ENCODE measurements at regions not wholly inside any gene's neighbourhood (a gene's known extent, or its start where the extent isn't known, plus 50 kb on each side); places are given as distances from the start of the nearest gene placed in this dataset.

- Histone ChIP-seq H3K27ac (ENCODE audit: low read depth, low read length) (no peak overlapping the region), H3K4me1 (ENCODE audit: control insufficient read depth, insufficient read depth, low read length) (no peaks in the 10 kb centered on the region), H3K27me3 (ENCODE audit: control insufficient read depth, insufficient read depth, low read length) (no peaks in the 10 kb centered on the region), H3K9me3 (ENCODE audit: control insufficient read depth, insufficient read depth, low read length) (no peaks in the 10 kb centered on the region), H3K4me3 (ENCODE audit: low read depth, low read length) (no peak overlapping the region), H3K36me3 (ENCODE audit: control insufficient read depth, insufficient read depth, low read length) (no peaks in the 10 kb centered on the region)
- peak in 1 of 6 donors; percentile 86 for DNase-seq (ENCODE audit: low read depth in 4 of 6, low spot score in 6 of 6)
These were observed 890.0 kb upstream of the DDX18 start for GRCh38 chr2:116924509-116924908.

DNA sequence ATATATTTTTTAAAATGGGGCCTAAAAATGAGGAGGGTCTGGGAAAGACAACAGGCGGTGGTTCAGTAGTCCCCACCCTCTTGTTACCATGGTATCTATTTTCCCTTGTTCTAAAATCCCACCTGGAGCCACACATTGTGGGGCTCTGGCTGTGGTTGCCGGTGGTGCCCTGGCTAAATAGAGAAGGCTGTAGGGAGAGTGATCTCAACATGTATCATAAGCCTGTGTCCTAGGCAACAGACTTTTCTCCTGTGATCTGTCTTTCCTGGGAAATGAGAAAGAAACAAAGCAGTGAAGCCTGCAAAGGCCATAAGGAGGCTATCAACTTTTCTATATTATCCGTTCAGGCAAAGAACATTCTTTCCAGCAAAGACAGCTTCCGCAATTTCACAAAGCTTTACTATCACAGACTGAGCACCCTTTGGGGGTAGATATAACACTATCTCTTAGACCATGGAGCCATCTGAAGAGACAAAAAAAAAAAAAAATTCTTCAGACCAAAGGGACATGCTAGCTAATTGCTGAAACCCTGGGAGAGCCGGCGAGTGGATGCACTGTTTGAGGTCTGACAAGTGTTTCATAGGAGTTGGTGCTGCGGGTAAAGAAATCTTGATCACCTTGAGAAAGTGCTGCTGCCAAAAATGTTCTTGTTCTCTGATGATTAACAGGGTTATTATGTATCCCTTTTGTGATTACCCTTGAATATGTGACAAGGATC lies 879.2 kb upstream of the DDX18 start:
- H3K27me3 ChIP-seq (ENCODE audit: control insufficient read depth, insufficient read depth, low read length), result no peaks in the 10 kb centered on the region
- H3K36me3 ChIP-seq (ENCODE audit: control insufficient read depth, insufficient read depth, low read length), result no peaks in the 10 kb centered on the region
- WGBS (ENCODE audit: insufficient coverage), result 26% methylated on average over 4 of the region's 7 CpGs
- H3K27ac ChIP-seq (ENCODE audit: low read depth, low read length), result no peak overlapping the region
- no peaks in the 10 kb centered on the region for H3K4me1 ChIP-seq (ENCODE audit: control insufficient read depth, insufficient read depth, low read length)
- peak in 1 of 6 donors; percentile 61 for DNase-seq (ENCODE audit: low read depth in 4 of 6, low spot score in 6 of 6)
- no peak overlapping the region for H3K4me3 ChIP-seq (ENCODE audit: low read depth, low read length)
- no peaks in the 10 kb centered on the region for H3K9me3 ChIP-seq (ENCODE audit: control insufficient read depth, insufficient read depth, low read length)

DNA sequence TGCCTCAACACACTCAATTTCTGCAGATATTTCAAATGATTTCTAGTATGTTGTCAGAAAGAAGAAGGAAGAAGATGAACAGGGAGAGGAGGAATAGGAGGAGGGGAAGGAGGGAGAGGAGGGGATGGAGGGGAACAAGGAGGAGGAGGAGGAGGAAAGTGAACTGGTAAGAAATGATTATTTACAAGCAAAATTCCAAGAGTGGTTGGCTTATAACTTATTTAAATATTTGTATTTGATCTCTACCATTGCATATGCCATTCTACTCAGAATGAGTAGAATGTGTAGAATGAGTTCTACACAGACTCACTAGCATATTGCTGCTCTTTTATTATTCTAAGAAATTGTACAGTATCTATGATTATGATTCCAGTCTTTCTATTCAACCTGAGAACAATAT lies 866.2 kb upstream of the DDX18 start:
- no peaks in the 10 kb centered on the region for H3K9me3 ChIP-seq (ENCODE audit: control insufficient read depth, insufficient read depth, low read length)
- no peak overlapping the region for H3K4me3 ChIP-seq (ENCODE audit: low read depth, low read length)
- H3K4me1 ChIP-seq (ENCODE audit: control insufficient read depth, insufficient read depth, low read length), result no peaks in the 10 kb centered on the region
- H3K27me3 ChIP-seq (ENCODE audit: control insufficient read depth, insufficient read depth, low read length), result no peaks in the 10 kb centered on the region
- no peak overlapping the region for H3K27ac ChIP-seq (ENCODE audit: low read depth, low read length)
- no peaks in the 10 kb centered on the region for H3K36me3 ChIP-seq (ENCODE audit: control insufficient read depth, insufficient read depth, low read length)
- DNase-seq (ENCODE audit: low read depth in 4 of 6, low spot score in 6 of 6), result no peak

DNA sequence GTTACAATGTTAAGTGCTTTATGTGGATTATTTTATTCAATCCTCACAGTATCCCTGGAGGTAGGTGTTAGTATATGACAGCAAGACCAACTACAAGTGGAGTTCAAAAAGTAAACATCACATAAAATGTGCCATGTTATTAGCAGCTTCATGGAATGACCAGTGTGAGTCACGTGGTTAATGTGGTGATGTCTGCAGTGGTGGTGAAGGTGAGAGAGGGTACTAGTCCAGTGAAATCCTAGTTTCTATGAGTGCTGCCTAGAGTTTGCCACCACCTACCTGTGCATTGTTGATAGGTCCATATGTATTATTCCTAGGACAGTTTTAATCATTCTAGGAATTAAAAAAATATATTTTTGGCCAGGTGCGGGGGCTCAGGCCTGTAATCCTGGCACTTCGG lies 865.2 kb upstream of the DDX18 start:
- no peak for DNase-seq (ENCODE audit: low read depth in 4 of 6, low spot score in 6 of 6)
- H3K27me3 ChIP-seq (ENCODE audit: control insufficient read depth, insufficient read depth, low read length), result no peaks in the 10 kb centered on the region

DNA sequence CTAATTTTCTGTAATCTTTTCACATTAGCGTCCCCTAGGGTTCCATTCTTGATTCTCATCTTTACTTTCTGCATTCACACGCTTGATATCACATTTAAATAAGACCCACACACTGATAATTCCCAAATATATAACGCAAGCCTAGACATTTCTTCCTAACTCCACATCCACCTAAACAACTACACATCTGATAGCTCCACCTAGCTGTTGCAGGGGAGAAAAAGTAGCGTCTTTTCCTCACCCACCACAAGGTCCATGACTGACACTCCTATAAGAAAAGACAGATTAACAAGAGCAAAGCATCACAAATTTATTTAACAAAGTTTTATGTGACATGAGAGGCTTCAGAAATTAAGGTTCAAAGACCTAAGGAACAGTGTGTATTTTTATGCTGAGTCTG lies 862.2 kb upstream of the DDX18 start:
- WGBS (ENCODE audit: insufficient coverage), result 50% methylated on average over 3 of the region's 4 CpGs

More for the DNA sequence above, 865.2 kb upstream of the DDX18 start:
- Histone ChIP-seq H3K4me1 (ENCODE audit: control insufficient read depth, insufficient read depth, low read length) (no peaks in the 10 kb centered on the region), H3K36me3 (ENCODE audit: control insufficient read depth, insufficient read depth, low read length) (no peaks in the 10 kb centered on the region), H3K4me3 (ENCODE audit: low read depth, low read length) (no peak overlapping the region), H3K27ac (ENCODE audit: low read depth, low read length) (no peak overlapping the region), H3K9me3 (ENCODE audit: control insufficient read depth, insufficient read depth, low read length) (no peaks in the 10 kb centered on the region)
- WGBS (ENCODE audit: insufficient coverage), result no CpG with 5 or more reads among the region's 3 CpGs

DNA sequence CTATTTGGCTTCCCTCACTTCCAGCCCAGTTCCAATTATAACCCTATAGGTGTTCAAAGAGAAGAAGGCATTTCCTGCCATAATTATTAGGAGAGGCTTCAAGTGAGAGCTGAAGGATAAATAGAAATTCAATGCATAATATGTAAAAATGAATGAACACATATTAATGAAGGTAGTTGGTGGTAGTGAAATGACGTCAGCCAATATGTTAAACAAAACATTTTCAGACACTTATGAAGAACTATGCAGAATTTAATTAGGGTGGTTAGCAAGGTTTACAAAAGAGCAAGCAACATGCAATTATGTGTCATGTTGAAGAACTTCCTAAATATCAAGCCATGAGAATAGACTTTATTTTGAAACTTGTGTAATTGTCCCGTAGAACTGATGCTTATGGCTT lies 858.8 kb upstream of the DDX18 start:
- WGBS (ENCODE audit: insufficient coverage), result no CpG with 5 or more reads among the region's 2 CpGs
- no peak overlapping the region for H3K27ac ChIP-seq (ENCODE audit: low read depth, low read length)
- DNase-seq (ENCODE audit: low read depth in 4 of 6, low spot score in 6 of 6), result no peak
- H3K4me3 ChIP-seq (ENCODE audit: low read depth, low read length), result no peak overlapping the region
- no peaks in the 10 kb centered on the region for H3K4me1 ChIP-seq (ENCODE audit: control insufficient read depth, insufficient read depth, low read length)
- H3K36me3 ChIP-seq (ENCODE audit: control insufficient read depth, insufficient read depth, low read length), result no peaks in the 10 kb centered on the region
- no peaks in the 10 kb centered on the region for H3K27me3 ChIP-seq (ENCODE audit: control insufficient read depth, insufficient read depth, low read length)
- H3K9me3 ChIP-seq (ENCODE audit: control insufficient read depth, insufficient read depth, low read length), result peaks cover 2% of the 10 kb centered on the region

More for the DNA sequence above, 862.2 kb upstream of the DDX18 start:
- Histone ChIP-seq H3K4me1 (ENCODE audit: control insufficient read depth, insufficient read depth, low read length) (no peaks in the 10 kb centered on the region), H3K4me3 (ENCODE audit: low read depth, low read length) (no peak overlapping the region), H3K27me3 (ENCODE audit: control insufficient read depth, insufficient read depth, low read length) (no peaks in the 10 kb centered on the region), H3K36me3 (ENCODE audit: control insufficient read depth, insufficient read depth, low read length) (no peaks in the 10 kb centered on the region), H3K27ac (ENCODE audit: low read depth, low read length) (no peak overlapping the region), H3K9me3 (ENCODE audit: control insufficient read depth, insufficient read depth, low read length) (peaks cover 2% of the 10 kb centered on the region)
- DNase-seq (ENCODE audit: low read depth in 4 of 6, low spot score in 6 of 6), result peak in 2 of 6 donors; percentile 1 to 15

GRCh38 chr2:116975608-116976007 lies 838.9 kb upstream of the DDX18 start:
- Histone ChIP-seq H3K27me3 (ENCODE audit: control insufficient read depth, insufficient read depth, low read length) (no peaks in the 10 kb centered on the region), H3K9me3 (ENCODE audit: control insufficient read depth, insufficient read depth, low read length) (peaks cover 2% of the 10 kb centered on the region), H3K27ac (ENCODE audit: low read depth, low read length) (no peak overlapping the region), H3K4me3 (ENCODE audit: low read depth, low read length) (no peak overlapping the region), H3K36me3 (ENCODE audit: control insufficient read depth, insufficient read depth, low read length) (no peaks in the 10 kb centered on the region), H3K4me1 (ENCODE audit: control insufficient read depth, insufficient read depth, low read length) (no peaks in the 10 kb centered on the region)
- peak in 1 of 6 donors; percentile 2 for DNase-seq (ENCODE audit: low read depth in 4 of 6, low spot score in 6 of 6)
- WGBS (ENCODE audit: insufficient coverage), result 91% methylated on average over 1 of the region's 3 CpGs

DNA sequence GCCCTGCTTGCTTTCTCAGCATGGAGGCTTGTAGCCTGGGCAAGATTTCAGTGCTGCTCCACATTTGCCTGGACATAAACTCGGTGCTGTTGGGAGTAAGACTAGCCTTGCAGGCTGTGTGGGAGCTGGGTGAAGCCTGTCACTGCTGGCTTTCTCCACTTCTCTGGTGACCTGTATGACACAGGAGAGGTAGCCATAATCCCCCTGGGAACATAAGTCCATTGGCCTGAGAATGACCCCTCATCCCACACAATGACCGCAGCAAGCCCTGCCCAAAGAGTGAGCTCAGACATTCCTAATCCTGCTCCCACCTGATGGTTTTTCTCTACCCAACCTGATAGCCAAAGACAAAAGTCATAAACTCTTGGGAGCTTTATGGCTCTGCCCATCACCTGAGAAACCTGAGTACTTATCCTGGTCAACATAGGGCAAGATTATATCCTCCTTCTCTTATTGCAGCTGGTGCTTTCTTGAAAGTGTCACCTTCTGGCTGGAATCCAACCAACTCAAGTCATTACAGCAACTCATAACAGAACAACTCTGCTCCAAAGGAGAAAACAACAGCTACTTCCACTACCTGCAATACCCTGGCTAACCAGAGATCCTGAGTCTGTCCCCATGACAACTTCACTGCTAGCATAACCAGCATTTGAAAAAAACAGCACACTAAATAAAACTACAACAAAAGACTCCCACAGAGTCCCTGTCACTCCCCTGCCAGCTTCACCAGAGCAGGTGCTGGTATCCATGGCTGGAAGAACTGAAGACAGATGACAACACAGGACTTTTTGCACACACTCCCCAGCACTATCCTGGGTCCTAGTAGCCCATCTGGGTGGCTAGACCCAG lies 834.4 kb upstream of the DDX18 start:
- Histone ChIP-seq H3K27ac (ENCODE audit: low read depth, low read length) (no peak overlapping the region), H3K4me1 (ENCODE audit: control insufficient read depth, insufficient read depth, low read length) (no peaks in the 10 kb centered on the region), H3K27me3 (ENCODE audit: control insufficient read depth, insufficient read depth, low read length) (no peaks in the 10 kb centered on the region), H3K4me3 (ENCODE audit: low read depth, low read length) (no peak overlapping the region), H3K9me3 (ENCODE audit: control insufficient read depth, insufficient read depth, low read length) (peaks cover 4% of the 10 kb centered on the region), H3K36me3 (ENCODE audit: control insufficient read depth, insufficient read depth, low read length) (no peaks in the 10 kb centered on the region)
- no peak for DNase-seq (ENCODE audit: low read depth in 4 of 6, low spot score in 6 of 6)
- WGBS (ENCODE audit: insufficient coverage), result 72% methylated on average over 2 of the region's 2 CpGs

GRCh38 chr2:116987447-116987846 lies 827.0 kb upstream of the DDX18 start:
- no peak for DNase-seq (ENCODE audit: low read depth in 4 of 6, low spot score in 6 of 6)
- Histone ChIP-seq H3K27ac (ENCODE audit: low read depth, low read length) (no peak overlapping the region), H3K27me3 (ENCODE audit: control insufficient read depth, insufficient read depth, low read length) (no peaks in the 10 kb centered on the region), H3K4me3 (ENCODE audit: low read depth, low read length) (no peak overlapping the region), H3K36me3 (ENCODE audit: control insufficient read depth, insufficient read depth, low read length) (no peaks in the 10 kb centered on the region), H3K9me3 (ENCODE audit: control insufficient read depth, insufficient read depth, low read length) (no peaks in the 10 kb centered on the region), H3K4me1 (ENCODE audit: control insufficient read depth, insufficient read depth, low read length) (no peaks in the 10 kb centered on the region)
- WGBS (ENCODE audit: insufficient coverage), result 88% methylated on average over 4 of the region's 4 CpGs

GRCh38 chr2:116988303-116988702 lies 826.2 kb upstream of the DDX18 start:
- Histone ChIP-seq H3K9me3 (ENCODE audit: control insufficient read depth, insufficient read depth, low read length) (no peaks in the 10 kb centered on the region), H3K4me3 (ENCODE audit: low read depth, low read length) (no peak overlapping the region), H3K36me3 (ENCODE audit: control insufficient read depth, insufficient read depth, low read length) (no peaks in the 10 kb centered on the region), H3K27me3 (ENCODE audit: control insufficient read depth, insufficient read depth, low read length) (no peaks in the 10 kb centered on the region), H3K4me1 (ENCODE audit: control insufficient read depth, insufficient read depth, low read length) (no peaks in the 10 kb centered on the region), H3K27ac (ENCODE audit: low read depth, low read length) (no peak overlapping the region)
- no peak for DNase-seq (ENCODE audit: low read depth in 4 of 6, low spot score in 6 of 6)

All from spinal cord (tissue), 9 donors.